GM21825 (cell line): ENCODE measurements at regions not wholly inside any gene's neighbourhood (a gene's known extent, or its start where the extent isn't known, plus 50 kb on each side); places are given as distances from the start of the nearest gene placed in this dataset.

Source experiments
- ATAC-seq: cut with Tn5 transposase; IDR thresholded peaks from one replicate; pipeline ENCODE4 v1.9.1; 2021; ENCODE audit warnings: mild to moderate bottlenecking, moderate library complexity; ENCODE audit not compliant: unreplicated experiment

DNA sequence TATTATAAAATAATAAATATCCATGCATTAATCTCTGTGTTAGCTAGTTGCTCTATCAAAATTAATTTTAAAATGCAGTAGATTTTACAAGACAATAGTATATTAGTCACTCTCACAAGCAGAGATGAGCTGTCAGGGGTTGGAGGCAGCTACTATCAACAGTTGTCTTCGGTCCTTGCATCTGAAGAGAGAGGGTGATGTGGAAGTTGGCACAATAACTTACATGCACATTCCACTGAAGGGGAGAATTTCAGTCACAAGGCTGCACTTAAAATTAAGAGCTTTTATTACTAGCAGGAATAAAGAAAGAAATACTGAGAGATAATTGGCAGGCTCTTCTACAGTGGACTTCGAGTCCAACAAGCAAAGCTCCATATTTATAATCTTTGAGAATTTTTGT, 166.9 kb upstream of the DCN start:
- no peak for ATAC-seq

GRCh38 chr12:91347481-91348214, 165.0 kb upstream of the DCN start:
- ATAC-seq: no peak

DNA sequence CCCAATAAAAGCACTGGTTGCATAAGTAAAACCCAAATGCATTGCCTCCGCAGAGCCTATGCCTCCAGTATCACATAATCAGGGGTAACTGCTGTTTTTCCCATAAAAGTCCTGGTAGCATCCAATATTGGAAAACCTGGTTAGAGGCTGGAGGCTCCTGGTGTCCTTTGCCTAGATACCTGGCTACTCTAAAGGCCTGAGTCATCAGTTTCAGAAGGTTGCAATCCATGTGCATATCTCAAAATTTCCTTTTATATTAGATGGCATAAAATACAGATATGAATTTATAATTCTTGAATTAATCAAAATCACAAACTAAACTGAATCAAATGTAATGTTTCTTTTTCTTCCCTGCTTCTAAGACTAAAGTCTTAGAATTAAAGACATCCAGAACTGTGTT, 164.2 kb upstream of the DCN start:
- ATAC-seq: no peak

DNA sequence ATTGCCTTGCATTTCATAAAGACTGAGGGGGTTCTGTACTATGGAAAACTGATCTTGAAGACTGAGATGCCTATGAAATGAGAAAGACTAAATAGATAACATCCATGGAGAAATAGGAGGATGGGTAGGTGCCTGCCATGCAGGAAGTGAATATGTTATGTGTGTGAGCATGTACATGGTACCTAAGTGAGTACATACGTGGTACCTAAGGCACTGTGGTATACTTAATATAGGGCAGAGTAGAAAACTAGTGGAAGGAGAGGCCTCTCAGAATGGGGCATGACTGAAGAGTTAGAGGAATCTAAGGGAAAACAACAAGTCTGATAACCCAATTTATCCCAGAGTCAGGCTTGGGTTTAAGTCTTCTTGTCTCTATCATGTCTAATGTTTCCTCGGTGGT, 161.8 kb upstream of the DCN start:
- ATAC-seq: no peak

DNA sequence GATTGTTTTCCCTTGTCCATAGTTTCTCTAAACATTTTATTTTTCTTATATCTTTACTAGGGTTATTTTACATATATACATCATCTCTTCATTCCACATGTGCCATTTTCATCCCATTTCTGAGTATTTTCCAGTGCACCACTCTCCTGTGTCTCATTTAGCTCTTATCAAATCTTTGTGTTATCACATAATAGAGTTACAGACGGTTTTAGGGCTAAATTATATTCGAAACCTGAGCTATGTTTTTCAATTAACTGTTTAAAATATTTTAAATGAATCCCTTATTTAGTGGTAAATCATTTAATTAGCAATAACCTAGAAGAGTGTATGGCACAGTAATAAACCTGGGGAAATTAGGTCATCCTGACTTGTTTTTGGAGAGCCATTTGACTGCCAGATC, 160.4 kb upstream of the DCN start:
- ATAC-seq: no peak

- no peak for ATAC-seq
Measured at GRCh38 chr12:91339106-91339505, 156.5 kb upstream of the DCN start.

DNA sequence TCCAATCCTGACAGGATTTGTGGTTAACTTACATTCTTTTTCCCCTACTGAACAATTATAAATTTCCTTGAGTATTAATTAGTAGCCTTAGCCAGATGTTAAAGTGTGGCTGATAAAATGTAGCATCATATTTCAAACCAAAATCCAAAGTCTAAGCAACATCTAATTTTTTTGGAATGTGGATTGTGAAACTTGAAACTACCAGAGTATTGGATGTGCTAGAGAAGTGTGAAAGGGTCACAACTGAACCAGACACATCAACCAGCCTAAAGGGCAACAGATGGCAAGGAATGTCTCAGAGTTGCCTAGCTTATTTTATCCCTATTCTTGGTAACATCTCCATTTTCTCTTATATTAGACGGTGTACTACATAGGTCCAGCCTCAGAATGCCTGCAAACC, 153.1 kb upstream of the DCN start:
- ATAC-seq: no peak

DNA sequence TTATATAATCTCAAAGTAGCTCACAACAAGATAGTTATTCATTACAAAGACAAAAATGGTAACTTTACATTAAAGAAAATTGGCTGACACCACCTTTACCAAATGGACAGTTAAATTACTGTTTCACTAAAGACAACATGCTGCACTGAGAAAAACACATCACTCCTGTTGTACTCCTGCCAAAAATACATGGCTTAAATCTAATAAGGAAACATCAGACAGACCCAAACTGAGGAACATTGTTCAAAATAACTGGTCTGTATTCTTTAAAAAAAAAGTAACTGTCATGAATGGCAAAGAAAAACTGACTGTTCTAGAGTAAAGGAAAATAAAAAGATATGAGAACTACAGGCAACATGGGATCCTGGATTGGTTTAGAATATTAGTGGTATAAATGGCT, 151.3 kb upstream of the DCN start:
- no peak for ATAC-seq

- ATAC-seq: no peak
Measured at GRCh38 chr12:91332302-91332701, 149.7 kb upstream of the DCN start.

DNA sequence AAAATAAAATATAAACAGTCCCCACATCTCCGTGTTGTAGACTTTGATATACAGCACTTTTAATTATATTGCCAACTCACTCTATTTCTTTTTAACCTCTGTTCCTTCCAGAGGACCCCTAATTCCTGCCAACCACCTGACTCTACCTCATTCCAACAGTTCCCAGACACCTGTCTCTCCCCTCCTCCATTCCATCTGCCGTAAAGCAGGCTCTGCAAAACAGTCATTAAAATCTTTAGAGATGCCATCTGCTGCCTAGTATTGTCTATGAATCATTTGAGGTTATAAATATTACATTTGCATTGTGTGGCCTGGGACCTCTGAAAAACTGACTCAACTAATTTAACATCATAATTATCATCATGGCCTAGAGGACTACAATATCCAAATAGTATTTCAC, 148.8 kb upstream of the DCN start:
- ATAC-seq: no peak

- no peak for ATAC-seq
Measured at GRCh38 chr12:91328451-91328850, 145.8 kb upstream of the DCN start.

DNA sequence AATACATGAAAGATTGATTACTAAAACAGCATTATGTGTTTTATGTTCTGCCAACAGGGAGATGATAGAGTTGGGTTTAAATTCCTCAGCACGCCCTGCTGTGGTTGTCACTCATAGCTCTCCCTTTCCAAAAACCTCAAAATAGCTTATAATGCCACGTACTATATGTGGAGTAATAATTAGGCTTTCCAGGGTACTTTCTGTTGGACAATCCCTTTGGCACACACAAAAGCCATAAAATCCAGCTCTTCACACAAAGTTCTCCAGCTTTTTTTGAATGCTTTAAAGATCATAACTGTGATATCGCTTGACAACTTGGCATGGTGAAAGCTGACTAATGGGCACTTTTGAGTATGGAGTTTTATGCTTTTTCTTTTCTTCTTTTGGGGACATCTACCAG, 145.3 kb upstream of the DCN start:
- ATAC-seq: no peak

DNA sequence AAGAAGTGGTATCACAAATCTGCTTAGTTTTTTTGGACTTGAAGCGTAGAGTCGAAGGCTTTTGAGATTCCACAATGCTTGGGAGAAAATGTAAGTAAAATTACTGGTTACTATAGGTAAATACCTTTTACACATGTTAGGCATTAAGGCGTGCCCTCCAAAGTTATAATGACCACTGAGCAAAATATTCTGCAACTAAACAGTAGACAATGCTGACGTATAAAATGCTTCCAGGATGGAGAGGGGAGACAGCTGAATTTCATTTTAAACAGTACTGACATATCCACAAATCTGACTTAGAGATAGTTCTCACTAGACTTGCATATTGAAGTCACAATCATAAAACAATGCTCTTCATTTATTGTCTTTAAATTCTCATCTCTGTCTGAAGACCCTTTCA, 144.5 kb upstream of the DCN start:
- ATAC-seq: no peak

GRCh38 chr12:91326058-91327027, 143.7 kb upstream of the DCN start:
- ATAC-seq: no peak

- ATAC-seq: no peak
Measured at GRCh38 chr12:91320999-91321398, 138.4 kb upstream of the DCN start.

DNA sequence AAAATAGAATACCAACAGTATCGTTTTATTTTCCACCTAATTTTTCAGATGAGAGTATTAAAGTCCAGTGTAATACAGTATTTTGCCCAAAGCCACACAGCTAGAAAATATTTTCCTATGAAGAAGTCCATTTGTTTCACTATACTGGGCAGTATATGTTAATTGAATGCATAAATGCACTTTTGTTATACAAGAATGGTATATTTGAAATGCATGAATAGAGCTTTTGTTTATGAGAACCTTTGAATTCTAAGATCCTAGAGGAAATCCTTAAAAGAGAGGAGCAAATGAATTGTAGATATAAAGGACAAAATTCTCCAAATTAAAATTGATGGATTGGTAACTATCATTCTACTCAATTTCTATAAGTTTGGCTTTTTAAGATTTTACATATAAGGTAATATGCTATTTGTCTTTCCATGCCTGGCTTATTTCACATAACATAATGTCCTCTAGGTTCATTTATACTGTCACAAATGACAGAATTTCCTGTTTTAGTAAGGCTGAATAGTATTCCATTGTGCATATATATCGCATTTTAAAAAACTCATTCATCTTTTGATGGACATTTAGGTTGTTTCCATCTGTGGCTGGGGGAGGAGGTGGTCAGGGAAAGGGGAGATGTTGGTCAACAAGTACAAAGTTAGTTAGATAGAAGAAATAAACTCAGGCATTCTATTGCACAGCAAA, 136.6 kb upstream of the DCN start:
- ATAC-seq: no peak

DNA sequence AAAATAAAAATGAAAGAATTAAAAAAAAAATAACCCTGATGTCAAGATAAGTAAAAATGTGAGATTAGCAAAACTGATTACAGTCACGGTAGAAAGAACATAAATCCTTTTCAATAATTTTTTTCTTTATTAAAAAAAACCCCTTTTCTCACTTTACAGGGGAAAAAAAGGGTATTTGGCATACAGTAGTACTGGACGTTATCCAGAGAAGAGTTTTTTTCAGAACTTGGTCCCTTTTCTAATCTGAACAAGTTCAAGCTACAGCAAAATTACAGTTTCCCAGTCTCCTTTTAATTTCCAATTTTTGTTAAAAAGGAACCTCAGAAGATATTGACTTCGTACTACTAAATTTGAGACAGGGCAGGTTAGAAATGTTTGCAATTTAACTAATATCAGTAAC, 134.7 kb upstream of the DCN start:
- ATAC-seq: no peak

DNA sequence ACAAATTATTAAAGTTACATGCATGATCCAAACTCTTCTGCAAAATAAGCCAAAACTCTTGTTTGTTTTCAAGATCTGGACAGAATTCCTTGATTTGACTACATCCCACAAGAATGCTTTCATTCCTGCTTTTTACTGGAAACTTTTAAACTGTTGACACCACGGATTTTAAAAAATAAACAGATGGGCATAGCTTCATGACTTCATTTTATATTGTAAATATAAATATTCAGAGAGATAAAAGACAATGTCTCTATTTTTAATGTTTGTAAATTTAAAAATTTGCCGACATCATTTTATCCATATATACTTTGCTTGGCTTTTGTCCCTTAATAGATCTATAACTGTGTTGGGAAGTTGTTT, 134.3 kb upstream of the DCN start:
- no peak for ATAC-seq

DNA sequence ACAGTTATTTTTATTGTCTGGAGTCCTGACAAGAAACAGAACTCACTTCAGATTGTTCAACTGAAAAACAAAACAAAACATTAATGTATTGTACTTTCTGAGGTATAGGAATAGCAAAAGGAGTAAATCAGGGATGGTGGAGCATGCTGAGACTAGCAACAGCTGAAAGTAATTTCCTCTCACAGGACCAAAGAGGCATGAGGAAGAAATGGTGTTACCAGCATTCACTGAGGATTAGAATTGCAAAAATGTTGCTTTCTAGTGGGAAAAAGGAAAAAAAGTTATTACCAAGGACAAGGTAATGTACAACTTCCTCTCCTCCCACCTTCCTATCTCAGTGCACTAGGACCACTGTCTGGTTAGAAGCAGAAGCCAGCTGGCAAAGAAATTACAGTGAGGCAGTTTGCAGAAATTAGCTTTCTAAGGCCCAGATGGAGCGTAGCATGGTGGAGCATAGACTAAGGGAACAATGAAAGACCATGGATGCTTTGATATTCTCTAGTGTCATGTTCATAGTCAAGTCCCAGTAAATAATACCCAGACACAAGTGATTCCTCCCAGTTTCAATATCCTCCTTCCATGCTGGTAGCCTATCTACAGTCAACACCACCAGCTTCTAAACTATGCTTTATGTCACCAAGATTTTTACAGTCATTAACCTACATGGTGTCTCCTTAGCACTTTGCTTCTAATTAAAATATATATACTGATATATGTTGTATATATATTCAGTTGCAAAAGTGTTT, 133.7 kb upstream of the DCN start:
- ATAC-seq: no peak

DNA sequence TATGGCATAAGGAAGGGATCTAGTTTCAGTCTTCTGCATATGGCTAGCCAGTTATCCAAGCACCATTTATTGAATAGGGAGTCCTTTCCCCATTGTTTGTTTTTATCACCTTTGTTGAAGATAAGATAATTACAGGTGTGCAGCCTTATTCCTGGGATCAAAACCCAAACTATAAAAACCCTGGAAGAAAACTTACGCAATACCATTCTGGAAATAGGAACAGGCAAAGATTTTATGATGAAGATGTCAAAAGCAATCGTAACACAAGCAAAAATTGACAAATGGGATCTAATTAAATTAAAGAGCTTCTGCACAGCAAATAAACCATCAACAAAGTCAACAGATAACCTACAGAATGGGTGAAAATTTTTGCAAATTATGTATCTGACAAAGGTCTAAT, 128.5 kb upstream of the DCN start:
- ATAC-seq: no peak

DNA sequence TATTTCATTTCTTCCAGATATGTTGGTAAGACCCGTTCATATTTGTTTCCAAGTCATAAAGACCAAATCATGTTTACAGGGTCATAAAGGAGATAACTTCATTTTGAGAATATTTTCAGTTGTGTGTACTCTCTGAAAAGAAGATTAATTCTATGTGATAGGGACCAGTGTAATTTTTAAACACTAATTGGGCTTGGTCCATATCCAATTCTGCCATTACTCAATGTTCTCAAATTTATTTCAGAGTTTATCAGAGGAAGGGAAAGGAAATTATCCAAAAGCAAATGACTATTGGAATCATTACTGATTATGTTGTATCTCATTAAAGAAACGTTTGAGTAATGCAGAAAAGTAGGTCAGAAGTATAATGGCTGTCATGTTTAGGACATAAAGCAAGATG, 126.8 kb upstream of the DCN start:
- no peak for ATAC-seq
